Karpas-422 (cell line): ENCODE measurements at regions not wholly inside any gene's neighbourhood (a gene's known extent, or its start where the extent isn't known, plus 50 kb on each side); places are given as distances from the start of the nearest gene placed in this dataset.

ENCODE experiments used
- DNase-seq: peaks from one replicate; pipeline ENCODE4 v3.0.0-alpha.2; 2015
- H2AFZ ChIP-seq: fragments of 200-600 bp; sonication (generic); 2 replicates; pipeline ENCODE4 v1.6.1; 2014; ENCODE audit warnings: antibody characterized with exemption, low read length, mixed read lengths
- H3K27ac ChIP-seq: fragments of 200-600 bp; sonication (generic); 2 replicates; pipeline ENCODE4 v1.5.1; 2014; ENCODE audit warnings: mild to moderate bottlenecking, low read length, moderate library complexity
- H3K27me3 ChIP-seq: fragments of 200-600 bp; sonication (generic); 2 replicates; pipeline ENCODE4 v1.6.1; 2014; ENCODE audit warnings: low read length, mixed read lengths
- H3K36me3 ChIP-seq: fragments of 200-600 bp; sonication (generic); 2 replicates; pipeline ENCODE4 v1.6.1; 2014; ENCODE audit warnings: low read length, mixed read lengths; ENCODE audit not compliant: insufficient read depth
- H3K4me1 ChIP-seq: fragments of 200-600 bp; sonication (generic); 2 replicates; pipeline ENCODE4 v1.6.1; 2014; ENCODE audit warnings: mild to moderate bottlenecking, low read length, mixed read lengths
- H3K4me2 ChIP-seq: fragments of 200-600 bp; sonication (generic); 2 replicates; pipeline ENCODE4 v1.6.1; 2014; ENCODE audit warnings: low read length, low read depth, mild to moderate bottlenecking; ENCODE audit not compliant: poor library complexity, severe bottlenecking
- H3K4me3 ChIP-seq: fragments of 200-600 bp; sonication (generic); 2 replicates; pipeline ENCODE4 v1.5.1; 2014; ENCODE audit warnings: mild to moderate bottlenecking, antibody characterized with exemption, low read length, mixed read lengths
- H3K79me2 ChIP-seq: fragments of 200-600 bp; sonication (generic); 2 replicates; pipeline ENCODE4 v1.6.1; 2014; ENCODE audit warnings: mild to moderate bottlenecking, low read length, mixed read lengths
- H3K9ac ChIP-seq: fragments of 200-600 bp; sonication (generic); 2 replicates; pipeline ENCODE4 v1.6.0; 2014; ENCODE audit warnings: low read length
- H3K9me2 ChIP-seq: fragments of 200-600 bp; sonication (generic), shearing (Covaris generic); replicated peaks from 2 replicates; pipeline ENCODE4 v1.6.0; 2014; ENCODE audit warnings: mild to moderate bottlenecking, low read length, moderate library complexity; ENCODE audit not compliant: insufficient read depth
- H3K9me3 ChIP-seq: fragments of 300-700, 200-600 bp; sonication (generic); 2 replicates; pipeline ENCODE4 v1.6.1; 2014; ENCODE audit warnings: low read length, mixed read lengths
- H4K20me1 ChIP-seq: fragments of 200-600 bp; sonication (generic); 2 replicates; pipeline ENCODE4 v1.6.1; 2014; ENCODE audit warnings: mild to moderate bottlenecking, antibody characterized with exemption, low read length, low read depth; ENCODE audit not compliant: insufficient read depth

DNA sequence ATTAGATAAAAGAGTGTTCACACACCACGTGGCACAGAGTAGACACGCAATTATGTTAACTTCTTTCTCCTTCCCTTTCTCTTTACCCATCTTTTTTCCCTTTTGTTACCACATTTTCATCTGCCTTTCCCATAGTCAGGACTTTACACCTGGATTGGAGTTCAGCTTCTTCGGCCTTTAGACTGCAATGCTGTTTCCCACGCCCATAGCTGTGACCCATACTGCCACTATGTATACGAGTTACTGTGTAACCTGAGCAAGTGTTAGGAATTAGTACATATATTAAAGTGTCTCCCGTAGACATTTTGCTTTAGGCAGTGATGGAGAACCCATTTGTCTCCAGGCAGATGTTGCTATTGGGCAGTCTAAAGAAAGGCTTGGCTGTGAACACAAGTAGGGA is 143.6 kb upstream of the SLC28A3 start:
- no peak overlapping the region for H3K27ac ChIP-seq
- no peaks in the 10 kb centered on the region for H3K9me3 ChIP-seq
- H3K9me2 ChIP-seq, result no peaks in the 10 kb centered on the region
- no peak overlapping the region for H3K4me2 ChIP-seq
- H3K4me1 ChIP-seq, result no peaks in the 10 kb centered on the region
- no peak for DNase-seq
- H3K4me3 ChIP-seq, result no peak overlapping the region
- H3K27me3 ChIP-seq, result 0 out of 2 replicates have a peak, but pooled peaks cover 2% of the 10 kb centered on the region
- H4K20me1 ChIP-seq, result no peaks in the 10 kb centered on the region
- H3K79me2 ChIP-seq, result no peaks in the 10 kb centered on the region
- no peak overlapping the region for H3K9ac ChIP-seq
- H2AFZ ChIP-seq, result no peak overlapping the region
- no peaks in the 10 kb centered on the region for H3K36me3 ChIP-seq

DNA sequence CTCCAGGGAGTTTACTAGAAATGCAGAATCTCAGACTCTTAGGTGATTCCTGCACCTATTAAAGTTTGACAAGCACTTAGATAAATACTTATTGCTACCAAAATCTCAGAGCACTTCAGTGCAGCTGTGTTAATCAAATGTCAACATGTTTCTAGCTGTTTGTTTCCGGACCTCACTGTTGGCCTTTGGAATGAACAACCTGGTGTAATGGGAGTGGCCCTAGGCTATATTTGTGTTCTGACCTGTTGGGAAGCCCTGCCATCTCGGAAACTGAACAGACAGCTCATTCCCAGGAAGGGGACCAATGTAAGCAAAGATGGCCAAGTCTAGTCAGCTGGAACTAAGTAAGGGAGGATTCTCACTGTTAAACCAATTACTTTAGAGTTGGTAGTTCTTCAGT is 145.0 kb upstream of the SLC28A3 start:
- H3K4me3 ChIP-seq, result no peak overlapping the region
- H2AFZ ChIP-seq, result no peak overlapping the region
- no peaks in the 10 kb centered on the region for H3K36me3 ChIP-seq
- no peak overlapping the region for H3K27ac ChIP-seq
- DNase-seq, result no peak
- H3K9me3 ChIP-seq, result no peaks in the 10 kb centered on the region
- no peaks in the 10 kb centered on the region for H3K9me2 ChIP-seq
- no peaks in the 10 kb centered on the region for H4K20me1 ChIP-seq
- H3K4me2 ChIP-seq, result no peak overlapping the region
- H3K4me1 ChIP-seq, result no peaks in the 10 kb centered on the region
- H3K79me2 ChIP-seq, result no peaks in the 10 kb centered on the region
- 0 out of 2 replicates have a peak, but pooled peaks cover 2% of the 10 kb centered on the region for H3K27me3 ChIP-seq
- H3K9ac ChIP-seq, result no peak overlapping the region

DNA sequence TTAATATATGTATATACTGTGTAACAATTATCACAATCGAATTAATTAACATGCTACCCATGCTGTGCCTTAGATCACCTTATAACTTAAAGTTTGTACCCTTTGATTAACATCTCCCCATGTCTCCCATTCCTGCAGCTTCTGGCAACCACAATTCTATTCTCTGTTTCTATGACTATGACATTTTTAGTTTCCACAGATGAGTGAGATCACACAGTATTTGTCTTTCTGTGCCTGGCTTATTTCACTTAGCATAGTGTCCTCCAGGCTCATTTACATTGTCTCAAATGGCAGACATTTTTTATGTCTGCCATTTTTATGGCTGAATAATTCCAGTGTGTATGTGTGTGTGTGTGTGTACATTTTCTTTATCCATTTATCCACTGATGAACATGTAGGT is 146.1 kb upstream of the SLC28A3 start:
- Histone ChIP-seq H3K9ac (no peak overlapping the region), H4K20me1 (no peaks in the 10 kb centered on the region), H3K9me2 (no peaks in the 10 kb centered on the region), H3K36me3 (no peaks in the 10 kb centered on the region), H3K9me3 (no peaks in the 10 kb centered on the region), H3K27me3 (0 out of 2 replicates have a peak, but pooled peaks cover 2% of the 10 kb centered on the region), H3K4me2 (no peak overlapping the region), H3K4me3 (no peak overlapping the region), H2AFZ (no peak overlapping the region), H3K27ac (no peak overlapping the region), H3K79me2 (no peaks in the 10 kb centered on the region), H3K4me1 (no peaks in the 10 kb centered on the region)
- DNase-seq, result no peak

DNA sequence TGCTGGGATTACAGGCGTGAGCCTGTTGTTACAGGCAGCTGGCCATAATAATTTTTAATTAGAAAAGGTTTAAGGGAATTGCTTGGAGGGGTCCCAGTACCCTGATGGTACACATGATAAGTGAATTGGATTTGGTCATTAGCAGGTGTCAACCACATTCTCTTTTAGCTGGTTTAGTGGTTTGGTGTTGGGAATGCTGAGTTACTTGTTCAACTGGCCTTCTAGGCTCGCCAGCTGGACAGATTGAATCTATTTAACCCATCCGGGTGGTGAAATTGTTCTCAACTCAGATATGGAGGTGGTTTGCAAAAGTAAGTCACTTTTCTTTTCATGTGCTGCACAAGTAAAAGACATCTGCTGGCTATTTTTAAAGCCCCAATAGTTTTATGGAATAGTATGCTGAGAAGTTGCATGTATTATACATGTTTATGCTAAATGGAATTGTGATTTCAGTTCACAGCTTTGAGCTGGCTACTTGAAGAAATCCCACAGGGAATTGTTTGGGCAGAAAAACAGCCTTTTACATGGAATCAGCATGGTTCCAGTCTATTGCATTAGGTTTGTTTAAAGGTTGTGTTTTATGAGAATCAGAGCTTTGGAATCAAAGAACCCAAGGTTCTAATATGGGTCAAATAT is 149.8 kb upstream of the SLC28A3 start:
- no peak overlapping the region for H3K9ac ChIP-seq
- H2AFZ ChIP-seq, result no peak overlapping the region
- H3K36me3 ChIP-seq, result no peaks in the 10 kb centered on the region
- H3K4me1 ChIP-seq, result no peaks in the 10 kb centered on the region
- no peaks in the 10 kb centered on the region for H3K79me2 ChIP-seq
- DNase-seq, result no peak
- no peaks in the 10 kb centered on the region for H3K27me3 ChIP-seq
- no peaks in the 10 kb centered on the region for H3K9me3 ChIP-seq
- no peak overlapping the region for H3K27ac ChIP-seq
- no peak overlapping the region for H3K4me2 ChIP-seq
- no peak overlapping the region for H3K4me3 ChIP-seq
- H3K9me2 ChIP-seq, result no peaks in the 10 kb centered on the region
- no peaks in the 10 kb centered on the region for H4K20me1 ChIP-seq

DNA sequence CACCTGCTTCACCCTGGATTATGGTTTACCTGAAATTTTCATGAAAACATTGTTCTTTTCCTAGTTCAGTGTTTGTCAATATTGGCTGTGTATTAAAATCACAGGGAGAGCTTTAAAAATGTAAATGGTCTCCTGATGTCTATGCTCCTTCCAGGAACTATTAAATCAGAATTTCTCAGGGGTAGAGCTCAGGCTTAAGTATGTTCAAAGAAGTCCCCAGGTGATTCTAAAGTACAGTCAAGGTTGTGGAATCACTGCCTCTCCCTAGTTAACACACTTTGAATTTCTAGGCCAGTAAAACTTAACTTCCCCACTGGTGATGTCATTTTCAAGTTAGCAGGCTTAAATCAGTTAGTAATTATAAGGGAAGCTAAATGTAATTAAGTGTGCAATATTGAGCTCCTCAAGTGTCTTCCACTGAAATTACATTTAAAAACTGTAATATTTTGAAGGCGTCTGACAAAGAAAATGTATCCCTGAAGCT is 150.3 kb upstream of the SLC28A3 start:
- H3K9ac ChIP-seq, result no peak overlapping the region
- DNase-seq, result no peak
- no peaks in the 10 kb centered on the region for H4K20me1 ChIP-seq
- H2AFZ ChIP-seq, result no peak overlapping the region
- no peaks in the 10 kb centered on the region for H3K4me1 ChIP-seq
- H3K27me3 ChIP-seq, result no peaks in the 10 kb centered on the region
- H3K4me2 ChIP-seq, result no peak overlapping the region
- no peak overlapping the region for H3K27ac ChIP-seq
- H3K9me2 ChIP-seq, result no peaks in the 10 kb centered on the region
- H3K36me3 ChIP-seq, result no peaks in the 10 kb centered on the region
- H3K79me2 ChIP-seq, result no peaks in the 10 kb centered on the region
- no peak overlapping the region for H3K4me3 ChIP-seq
- no peaks in the 10 kb centered on the region for H3K9me3 ChIP-seq

DNA sequence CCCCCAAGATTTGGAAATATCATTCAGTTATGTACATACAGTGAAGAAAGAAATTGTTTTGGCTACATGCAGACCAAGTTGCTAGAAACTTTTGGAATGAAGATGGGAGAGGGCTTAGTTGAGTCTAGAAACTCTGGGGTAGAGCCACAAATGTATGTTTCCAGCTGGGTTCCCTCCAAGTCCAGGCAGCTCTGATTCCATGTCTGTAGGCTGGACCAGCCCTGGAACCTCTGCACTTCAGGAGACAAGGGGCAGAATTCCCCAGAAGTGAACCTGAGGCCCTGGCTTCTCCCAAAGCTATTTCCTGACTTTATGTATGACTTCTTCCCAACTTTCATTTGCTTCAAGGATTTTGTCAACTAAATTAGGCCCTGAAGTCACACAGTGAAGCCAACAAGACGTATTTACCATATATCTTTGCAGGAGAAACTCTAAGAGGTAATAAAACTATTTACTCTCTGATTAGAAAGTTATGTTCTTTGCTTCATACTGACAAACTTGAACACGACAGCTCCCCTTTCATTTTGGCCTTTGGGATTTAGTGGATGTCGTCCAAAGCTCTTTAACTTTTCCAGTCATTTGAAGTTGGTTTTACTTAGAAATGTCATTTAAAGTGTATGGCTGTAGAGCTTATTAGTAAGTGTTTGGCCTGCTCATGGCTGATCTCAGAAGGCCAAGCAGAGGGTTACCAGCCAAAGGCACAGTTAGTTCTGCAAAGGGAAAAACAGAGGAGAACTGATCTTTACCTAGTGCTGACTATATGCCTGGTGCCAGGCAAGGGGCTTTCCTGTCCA is 152.0 kb upstream of the SLC28A3 start:
- H4K20me1 ChIP-seq, result no peaks in the 10 kb centered on the region
- H3K9ac ChIP-seq, result no peak overlapping the region
- no peaks in the 10 kb centered on the region for H3K27me3 ChIP-seq
- no peak overlapping the region for H3K4me3 ChIP-seq
- no peaks in the 10 kb centered on the region for H3K79me2 ChIP-seq
- H2AFZ ChIP-seq, result no peak overlapping the region
- H3K9me2 ChIP-seq, result no peaks in the 10 kb centered on the region
- no peak overlapping the region for H3K4me2 ChIP-seq
- H3K36me3 ChIP-seq, result no peaks in the 10 kb centered on the region
- no peaks in the 10 kb centered on the region for H3K4me1 ChIP-seq
- H3K9me3 ChIP-seq, result no peaks in the 10 kb centered on the region
- DNase-seq, result no peak
- no peak overlapping the region for H3K27ac ChIP-seq

DNA sequence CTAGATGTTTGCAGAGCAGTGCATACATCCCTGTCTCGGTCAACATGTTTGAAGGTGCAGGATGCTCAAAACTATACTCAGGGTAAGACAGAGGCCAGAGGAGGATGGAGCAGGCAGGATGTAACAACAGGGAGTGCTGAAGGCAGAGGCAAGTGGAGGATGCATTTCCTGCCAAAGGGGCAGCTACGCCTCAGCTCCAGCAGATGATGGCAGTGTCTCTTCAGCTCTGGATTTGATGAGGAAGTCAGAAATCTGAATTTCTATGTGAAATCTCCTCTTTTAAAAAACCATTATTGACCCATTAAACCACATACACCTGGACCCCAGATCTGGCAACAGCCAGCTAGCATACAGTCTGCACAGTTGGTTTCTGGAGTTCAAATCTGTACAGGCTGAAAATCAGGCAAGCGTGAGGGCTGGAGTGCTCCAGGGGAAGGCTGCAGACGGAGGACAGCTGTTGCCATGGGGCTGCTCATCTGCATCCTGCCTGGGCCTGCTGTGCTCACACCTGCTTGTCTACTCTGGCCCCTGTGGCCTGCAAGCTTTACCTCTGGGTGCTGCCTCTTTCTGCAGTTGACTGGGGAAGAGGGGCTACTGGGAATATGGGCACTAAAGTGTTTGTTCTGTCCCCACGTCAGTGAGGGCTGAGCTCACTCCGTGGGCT is 152.9 kb upstream of the SLC28A3 start:
- Histone ChIP-seq H3K9me3 (no peaks in the 10 kb centered on the region), H3K27ac (no peak overlapping the region), H3K4me1 (no peaks in the 10 kb centered on the region), H4K20me1 (no peaks in the 10 kb centered on the region), H3K27me3 (no peaks in the 10 kb centered on the region), H3K79me2 (no peaks in the 10 kb centered on the region), H3K4me3 (no peak overlapping the region), H3K9ac (no peak overlapping the region), H3K36me3 (no peaks in the 10 kb centered on the region), H3K9me2 (no peaks in the 10 kb centered on the region), H2AFZ (no peak overlapping the region), H3K4me2 (no peak overlapping the region)
- DNase-seq, result no peak

DNA sequence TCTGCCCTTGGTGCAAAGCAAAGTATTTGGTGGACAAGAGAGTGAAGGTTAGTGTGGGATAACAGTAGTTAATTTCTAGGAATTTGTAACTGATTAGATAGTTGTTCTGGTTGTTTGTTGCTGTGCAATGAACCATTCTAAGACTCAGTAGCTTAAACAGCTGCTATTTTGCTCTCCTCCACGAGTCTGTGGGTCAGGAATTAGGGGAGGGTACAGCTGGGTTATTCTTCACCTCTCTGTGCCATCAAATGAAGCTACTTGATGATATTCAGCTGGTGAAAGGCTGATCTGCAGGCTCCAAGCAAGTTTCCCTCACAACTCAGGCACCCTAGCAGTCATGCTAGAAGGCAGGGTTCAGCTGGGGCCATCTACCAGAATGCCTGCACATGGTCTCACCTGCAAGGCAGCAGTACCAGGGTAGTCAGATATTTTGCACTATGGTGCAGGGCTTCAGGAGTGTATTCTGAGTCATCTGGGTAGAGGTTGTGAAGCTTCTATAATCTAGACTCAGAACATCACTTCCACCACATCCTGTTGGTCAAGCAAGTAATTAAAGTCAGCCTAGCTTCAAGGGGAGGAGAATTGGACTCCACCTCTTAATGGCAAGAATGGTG is 159.5 kb upstream of the SLC28A3 start:
- Histone ChIP-seq H2AFZ (no peak overlapping the region), H3K9me3 (no peaks in the 10 kb centered on the region), H3K4me3 (no peak overlapping the region), H4K20me1 (no peaks in the 10 kb centered on the region), H3K9ac (no peak overlapping the region), H3K27me3 (0 out of 2 replicates have a peak, but pooled peaks cover 1% of the 10 kb centered on the region), H3K9me2 (no peaks in the 10 kb centered on the region), H3K79me2 (no peaks in the 10 kb centered on the region), H3K27ac (no peak overlapping the region), H3K36me3 (no peaks in the 10 kb centered on the region), H3K4me2 (no peak overlapping the region), H3K4me1 (no peaks in the 10 kb centered on the region)
- DNase-seq, result no peak
